ENCODE measurements at regions not wholly inside any gene's neighbourhood (a gene's known extent, or its start where the extent isn't known, plus 50 kb on each side); places are given as distances from the start of the nearest gene placed in this dataset.

GRCh38 chr12:70971001-70971794 lies 50.7 kb upstream of the PTPRR start:
- Histone ChIP-seq H3K27me3 (replicated peaks in 1 of 7) (no peaks in the 10 kb centered on the region), H3K9me3 (no peaks in the 10 kb centered on the region), H3K4me3 (no peak overlapping the region), H3K4me1 (no peaks in the 10 kb centered on the region), H3K36me3 (no peaks in the 10 kb centered on the region), H3K27ac (no peak overlapping the region)
- intact Hi-C loops (cut with DNase I; ENCODE audit: low total_unique reads), result no loop called here
- no peak for TF ChIP-seq POLR2A (IDR thresholded peaks at IDR 0.05)
- no peak for TF ChIP-seq POLR2AphosphoS5 (IDR thresholded peaks at IDR 0.05)
- TF ChIP-seq CTCF (IDR thresholded peaks at IDR 0.05 in 8 of 11, conservative IDR thresholded peaks at IDR 0.05 in 3 of 11), result no peak
- DNase-seq, result no peak
- 72 to 87% (median 80%) methylated on average over 3 of the region's 3 CpGs for WGBS, 5 donors

Data from spleen (tissue), 11 donors.